Activated naive CD4-positive, alpha-beta T cell treated with anti-CD3 and anti-CD28 coated beads for 36 hours (primary cell): ENCODE measurements at regions not wholly inside any gene's neighbourhood (a gene's known extent, or its start where the extent isn't known, plus 50 kb on each side); places are given as distances from the start of the nearest gene placed in this dataset.

Experiments used
- CTCF ChIA-PET: fragments of 350-600 bp; sonication (Branson Sonifier 250); formaldehyde crosslinking; loops from one replicate; lab custom pipeline; 2021; ENCODE audit warnings: antibody characterized with exemption; lab: Charles Lee
- DNase-seq: peaks from one replicate; pipeline ENCODE4 v3.0.0-alpha.2; 2020
- H3K27ac Mint-ChIP-seq: one replicate; pipeline ENCODE4 v1.8.0; 2021; ENCODE audit warnings: mild to moderate bottlenecking, mixed read lengths
- H3K27me3 Mint-ChIP-seq: one replicate; pipeline ENCODE4 v1.8.0; 2021; ENCODE audit warnings: low read depth, mixed read lengths
- H3K36me3 Mint-ChIP-seq: one replicate; pipeline ENCODE4 v1.8.0; 2021; ENCODE audit warnings: low read depth, mixed read lengths
- H3K4me1 Mint-ChIP-seq: one replicate; pipeline ENCODE4 v1.8.0; 2021; ENCODE audit warnings: low read depth, mixed read lengths
- H3K4me3 Mint-ChIP-seq: one replicate; pipeline ENCODE4 v1.8.0; 2021; ENCODE audit warnings: mild to moderate bottlenecking, moderate library complexity, mixed read lengths
- H3K9me3 Mint-ChIP-seq: one replicate; pipeline ENCODE4 v1.8.0; 2021; ENCODE audit warnings: mixed read lengths
- intact Hi-C: fragments of 100-400 bp; cut with micrococcal nuclease; formaldehyde crosslinking; loops from one replicate; pipeline ENCODE4 v1.15.1; 2023

DNA sequence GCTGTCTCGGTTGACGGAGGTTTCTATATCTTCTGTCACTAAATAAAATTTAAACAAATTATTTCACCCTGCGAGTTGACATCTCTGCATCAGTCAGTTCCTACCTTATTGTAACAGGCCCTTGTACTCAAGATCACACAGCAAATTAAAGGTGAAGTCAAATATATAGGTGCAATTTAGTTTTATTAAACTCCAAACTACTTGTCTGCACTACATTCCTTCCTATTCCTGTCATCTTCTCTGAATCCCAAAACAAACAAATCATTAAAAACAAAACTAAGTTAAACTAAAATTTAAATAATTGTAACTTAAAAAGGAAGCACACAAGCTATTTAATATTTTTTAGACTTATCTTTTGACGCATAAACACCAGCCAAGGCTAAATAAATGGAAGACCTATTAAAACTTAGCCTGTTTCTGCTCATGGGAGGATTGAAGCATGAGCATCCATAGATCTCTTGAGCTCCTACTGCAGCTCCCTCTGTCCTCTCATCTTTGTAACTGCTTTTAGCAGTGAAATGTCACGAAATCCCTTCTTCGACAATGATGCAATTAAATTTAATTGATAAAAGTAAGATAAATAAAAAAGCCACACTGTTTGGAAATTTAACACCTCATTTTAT is 1152.3 kb upstream of the GJE1 start:
- no peaks in the 10 kb centered on the region for H3K9me3 Mint-ChIP-seq
- no peaks in the 10 kb centered on the region for H3K4me1 Mint-ChIP-seq
- H3K27me3 Mint-ChIP-seq = peaks cover 2% of the 10 kb centered on the region
- intact Hi-C loops = no loop called here
- H3K4me3 Mint-ChIP-seq = no peak overlapping the region
- DNase-seq = no peak
- no peak overlapping the region for H3K27ac Mint-ChIP-seq
- CTCF ChIA-PET = no interaction called here
- H3K36me3 Mint-ChIP-seq = no peaks in the 10 kb centered on the region

- intact Hi-C loops = no loop called here
- Mint-ChIP-seq H3K4me1 (no peaks in the 10 kb centered on the region), H3K36me3 (no peaks in the 10 kb centered on the region), H3K4me3 (no peak overlapping the region), H3K27me3 (peaks cover 3% of the 10 kb centered on the region), H3K9me3 (peaks cover 1% of the 10 kb centered on the region), H3K27ac (no peak overlapping the region)
- DNase-seq = no peak
- CTCF ChIA-PET = interaction anchor here (0.6 kb wide), 1 partner anchor 97 kb away, joined by 3 read pairs; no protein-coding TSS in a partner anchor
Observed at GRCh38 chr6:140979642-140980091, 1153.1 kb upstream of the GJE1 start.

DNA sequence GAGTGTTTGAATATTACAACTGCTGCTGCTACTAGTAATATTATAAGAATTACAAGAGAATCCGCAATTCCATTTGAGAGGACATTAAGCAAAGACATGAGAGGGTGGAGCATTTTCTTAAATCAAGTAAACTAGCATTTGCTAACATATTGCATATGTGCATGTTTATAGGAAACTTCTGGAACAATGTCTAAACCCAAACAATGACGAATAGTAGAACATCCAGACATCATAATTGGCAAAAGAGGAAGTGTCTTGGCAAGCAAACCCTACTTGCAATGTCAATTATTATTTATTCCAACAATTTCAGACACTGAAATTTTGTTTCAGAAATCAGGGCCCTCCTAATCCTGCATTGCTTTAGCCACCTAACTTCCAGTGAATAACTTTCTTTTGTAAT is 1155.3 kb upstream of the GJE1 start:
- H3K36me3 Mint-ChIP-seq = no peaks in the 10 kb centered on the region
- H3K27me3 Mint-ChIP-seq = peaks cover 5% of the 10 kb centered on the region
- intact Hi-C loops = no loop called here
- no peak overlapping the region for H3K27ac Mint-ChIP-seq
- peaks cover 3% of the 10 kb centered on the region for H3K9me3 Mint-ChIP-seq
- H3K4me3 Mint-ChIP-seq = no peak overlapping the region
- no peaks in the 10 kb centered on the region for H3K4me1 Mint-ChIP-seq
- DNase-seq = no peak
- CTCF ChIA-PET = no interaction called here

DNA sequence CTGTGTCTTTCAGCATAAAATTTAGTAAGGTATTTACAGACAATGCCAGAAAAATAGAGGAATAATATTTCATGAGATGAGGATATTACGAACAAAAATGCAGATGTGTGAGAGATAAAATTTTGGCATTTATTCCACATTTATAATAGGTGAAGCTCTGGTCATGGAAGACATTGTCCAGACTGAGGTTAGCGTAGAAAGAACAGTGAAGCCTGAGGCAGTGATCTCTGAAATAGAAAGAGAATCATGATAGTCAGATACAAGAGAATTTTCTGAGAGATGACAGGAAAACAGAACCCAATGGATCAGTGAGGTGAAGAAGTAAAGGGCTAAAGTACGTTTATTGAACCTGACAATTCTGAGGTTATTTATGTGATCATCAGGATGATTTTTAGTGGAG is 1155.9 kb upstream of the GJE1 start:
- Mint-ChIP-seq H3K4me3 (no peak overlapping the region), H3K4me1 (no peaks in the 10 kb centered on the region), H3K27me3 (peaks cover 5% of the 10 kb centered on the region), H3K36me3 (no peaks in the 10 kb centered on the region), H3K27ac (no peak overlapping the region), H3K9me3 (peaks cover 3% of the 10 kb centered on the region)
- CTCF ChIA-PET = no interaction called here
- DNase-seq = no peak
- intact Hi-C loops = no loop called here

DNA sequence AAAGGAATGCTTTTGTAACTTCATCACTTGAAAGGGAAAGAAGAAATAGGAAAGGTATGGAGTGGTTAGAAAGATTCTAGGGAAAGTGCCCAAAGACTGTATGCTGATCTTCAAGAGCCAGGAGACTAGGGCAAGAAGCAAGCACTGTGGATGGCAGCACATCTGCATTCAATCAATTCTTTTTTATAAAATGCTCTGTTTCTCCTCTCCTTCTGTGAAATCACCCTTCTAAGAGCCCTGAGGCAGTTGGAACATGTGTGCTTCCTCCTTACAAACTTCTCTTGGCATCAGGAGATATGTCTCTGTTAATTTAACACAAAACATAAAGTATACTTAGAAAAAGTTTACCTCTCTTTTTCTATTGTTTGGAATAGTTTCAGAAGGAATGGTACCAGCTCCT is 1162.2 kb upstream of the GJE1 start:
- CTCF ChIA-PET = no interaction called here
- H3K27ac Mint-ChIP-seq = no peak overlapping the region
- intact Hi-C loops = no loop called here

DNA sequence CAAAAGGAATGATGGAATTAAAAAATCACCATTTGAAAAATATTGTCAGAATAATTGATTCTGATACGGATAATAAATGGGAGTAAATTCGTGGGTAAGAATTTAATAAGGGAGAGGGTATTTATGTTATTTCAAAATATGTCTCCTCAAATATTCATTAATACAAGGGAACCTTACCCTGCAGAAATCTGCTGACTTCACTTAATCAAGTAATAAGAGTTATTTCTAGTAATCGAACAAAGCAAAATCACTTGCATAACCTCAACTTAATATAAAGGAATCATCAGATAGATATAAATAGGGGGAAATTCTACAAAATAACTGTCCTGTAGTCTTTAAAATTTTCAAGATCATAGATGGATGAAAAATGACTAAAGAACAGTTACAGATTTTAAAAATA is 1164.7 kb upstream of the GJE1 start:
- H3K27me3 Mint-ChIP-seq = peaks cover 5% of the 10 kb centered on the region
- peaks cover 3% of the 10 kb centered on the region for H3K9me3 Mint-ChIP-seq
- H3K4me1 Mint-ChIP-seq = no peaks in the 10 kb centered on the region
- H3K27ac Mint-ChIP-seq = no peak overlapping the region
- no peak for DNase-seq
- CTCF ChIA-PET = no interaction called here
- intact Hi-C loops = no loop called here
- no peak overlapping the region for H3K4me3 Mint-ChIP-seq
- no peaks in the 10 kb centered on the region for H3K36me3 Mint-ChIP-seq

More for the DNA sequence above, 1162.2 kb upstream of the GJE1 start:
- no peak for DNase-seq
- Mint-ChIP-seq H3K27me3 (peaks cover 8% of the 10 kb centered on the region), H3K4me1 (no peaks in the 10 kb centered on the region), H3K4me3 (no peak overlapping the region), H3K36me3 (no peaks in the 10 kb centered on the region), H3K9me3 (peaks cover 6% of the 10 kb centered on the region)

- Mint-ChIP-seq H3K36me3 (no peaks in the 10 kb centered on the region), H3K9me3 (peaks cover 3% of the 10 kb centered on the region), H3K27ac (no peak overlapping the region), H3K27me3 (peaks cover 5% of the 10 kb centered on the region), H3K4me3 (no peak overlapping the region), H3K4me1 (no peaks in the 10 kb centered on the region)
- CTCF ChIA-PET = no interaction called here
- intact Hi-C loops = no loop called here
- DNase-seq = no peak
Observed at GRCh38 chr6:140966676-140967075, 1166.0 kb upstream of the GJE1 start.

- H3K27me3 Mint-ChIP-seq = peaks cover 2% of the 10 kb centered on the region
- no peaks in the 10 kb centered on the region for H3K36me3 Mint-ChIP-seq
- H3K9me3 Mint-ChIP-seq = no peaks in the 10 kb centered on the region
- H3K4me1 Mint-ChIP-seq = no peaks in the 10 kb centered on the region
- DNase-seq = no peak
- no peak overlapping the region for H3K4me3 Mint-ChIP-seq
- CTCF ChIA-PET = no interaction called here
- intact Hi-C loops = no loop called here
- no peak overlapping the region for H3K27ac Mint-ChIP-seq
Observed at GRCh38 chr6:140960566-140960965, 1172.2 kb upstream of the GJE1 start.

- Mint-ChIP-seq H3K27ac (no peak overlapping the region), H3K4me3 (no peak overlapping the region)
Observed at GRCh38 chr6:140957386-140957785, 1175.3 kb upstream of the GJE1 start.

GRCh38 chr6:140956571-140957369 is 1176.0 kb upstream of the GJE1 start:
- CTCF ChIA-PET = no interaction called here
- intact Hi-C loops = no loop called here
- Mint-ChIP-seq H3K27ac (no peak overlapping the region), H3K36me3 (no peaks in the 10 kb centered on the region), H3K4me1 (no peaks in the 10 kb centered on the region), H3K9me3 (no peaks in the 10 kb centered on the region), H3K4me3 (no peak overlapping the region), H3K27me3 (no peaks in the 10 kb centered on the region)
- no peak for DNase-seq

More at GRCh38 chr6:140957386-140957785, 1175.3 kb upstream of the GJE1 start:
- Mint-ChIP-seq H3K36me3 (no peaks in the 10 kb centered on the region), H3K27me3 (no peaks in the 10 kb centered on the region), H3K9me3 (no peaks in the 10 kb centered on the region), H3K4me1 (no peaks in the 10 kb centered on the region)
- no peak for DNase-seq
- CTCF ChIA-PET = no interaction called here
- intact Hi-C loops = no loop called here

DNA sequence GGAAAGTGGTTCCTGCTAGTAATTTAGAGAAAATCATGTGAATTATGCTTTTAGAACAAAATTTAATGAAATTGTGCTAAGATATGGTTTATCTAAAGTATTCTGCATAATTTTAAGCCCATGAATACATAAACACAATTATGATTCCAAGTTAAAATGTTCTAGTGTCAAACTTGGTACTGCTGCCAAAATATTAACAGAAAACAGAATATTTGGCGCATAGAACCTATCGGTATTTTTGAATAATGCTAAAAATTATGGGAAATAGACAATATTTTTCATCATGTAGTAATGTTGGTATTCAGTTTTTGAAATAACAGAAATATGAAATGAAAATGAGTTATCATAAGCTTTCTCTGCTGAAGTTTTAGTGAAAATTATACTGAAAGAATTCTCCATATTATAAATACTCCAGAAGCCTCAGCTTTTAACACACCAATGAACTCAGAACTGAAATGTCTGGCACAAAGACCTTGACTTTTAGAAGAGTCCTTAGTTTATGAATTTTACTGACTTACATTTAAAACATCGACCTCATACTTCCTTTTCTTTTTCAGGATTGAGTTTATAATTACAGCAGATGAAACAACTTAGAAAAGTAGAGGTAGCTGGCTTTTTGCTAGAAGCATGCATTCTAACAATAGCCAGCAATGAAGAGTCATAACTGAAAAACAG is 1192.3 kb upstream of the GJE1 start:
- DNase-seq = no peak
- Mint-ChIP-seq H3K4me1 (no peaks in the 10 kb centered on the region), H3K27ac (no peak overlapping the region), H3K27me3 (no peaks in the 10 kb centered on the region), H3K4me3 (no peak overlapping the region), H3K36me3 (no peaks in the 10 kb centered on the region), H3K9me3 (peaks cover 11% of the 10 kb centered on the region)
- CTCF ChIA-PET = no interaction called here
- intact Hi-C loops = no loop called here

- intact Hi-C loops = no loop called here
- Mint-ChIP-seq H3K9me3 (no peaks in the 10 kb centered on the region), H3K27me3 (peaks cover 3% of the 10 kb centered on the region), H3K4me3 (no peak overlapping the region), H3K4me1 (no peaks in the 10 kb centered on the region), H3K27ac (no peak overlapping the region), H3K36me3 (no peaks in the 10 kb centered on the region)
- CTCF ChIA-PET = no interaction called here
- no peak for DNase-seq
Observed at GRCh38 chr6:140932909-140933308, 1199.8 kb upstream of the GJE1 start.
